IPS-18a (cell line): ENCODE measurements at regions not wholly inside any gene's neighbourhood (a gene's known extent, or its start where the extent isn't known, plus 50 kb on each side); places are given as distances from the start of the nearest gene placed in this dataset.

ENCODE experiments used
- H3K27ac ChIP-seq: one replicate; pipeline ENCODE4 v1.5.1; 2013; ENCODE audit warnings: low read length
- H3K27me3 ChIP-seq: one replicate; pipeline ENCODE4 v1.6.1; 2013; ENCODE audit warnings: mild to moderate bottlenecking, low read length; ENCODE audit not compliant: control insufficient read depth, insufficient read depth
- H3K36me3 ChIP-seq: one replicate; pipeline ENCODE4 v1.6.1; 2013; ENCODE audit warnings: low read depth, low read length; ENCODE audit not compliant: control insufficient read depth
- H3K4me1 ChIP-seq: one replicate; pipeline ENCODE4 v1.6.1; 2013; ENCODE audit warnings: low read depth, low read length; ENCODE audit not compliant: control insufficient read depth
- H3K4me3 ChIP-seq: one replicate; pipeline ENCODE4 v1.5.1; 2013; ENCODE audit warnings: low read length
- H3K9ac ChIP-seq: one replicate; pipeline ENCODE4 v1.6.1; 2013; ENCODE audit warnings: mild to moderate bottlenecking, low read length, moderate library complexity
- H3K9me3 ChIP-seq: one replicate; pipeline ENCODE4 v1.6.1; 2013; ENCODE audit warnings: low read depth, low read length; ENCODE audit not compliant: control insufficient read depth

- Histone ChIP-seq H3K27me3 (no peaks in the 10 kb centered on the region), H3K9me3 (no peaks in the 10 kb centered on the region), H3K9ac (no peak overlapping the region), H3K36me3 (no peaks in the 10 kb centered on the region), H3K4me3 (no peak overlapping the region), H3K27ac (no peak overlapping the region), H3K4me1 (peaks cover 4% of the 10 kb centered on the region)
Measured at GRCh38 chr5:145500710-145501109, 334.4 kb downstream of the PRELID2 start.

- no peak overlapping the region for H3K9ac ChIP-seq
- H3K36me3 ChIP-seq: no peaks in the 10 kb centered on the region
- H3K9me3 ChIP-seq: no peaks in the 10 kb centered on the region
- H3K27ac ChIP-seq: no peak overlapping the region
- H3K4me3 ChIP-seq: no peak overlapping the region
- H3K4me1 ChIP-seq: peaks cover 4% of the 10 kb centered on the region
- no peaks in the 10 kb centered on the region for H3K27me3 ChIP-seq
Measured at GRCh38 chr5:145499483-145499882, 335.7 kb downstream of the PRELID2 start.

- H3K27me3 ChIP-seq: no peaks in the 10 kb centered on the region
- peaks cover 4% of the 10 kb centered on the region for H3K4me1 ChIP-seq
- H3K4me3 ChIP-seq: no peak overlapping the region
- H3K9me3 ChIP-seq: no peaks in the 10 kb centered on the region
- H3K27ac ChIP-seq: no peak overlapping the region
- H3K9ac ChIP-seq: no peak overlapping the region
- no peaks in the 10 kb centered on the region for H3K36me3 ChIP-seq
Measured at GRCh38 chr5:145497052-145497451, 338.1 kb downstream of the PRELID2 start.

GRCh38 chr5:145495741-145496140 lies 339.4 kb downstream of the PRELID2 start:
- no peak overlapping the region for H3K27ac ChIP-seq
- H3K9me3 ChIP-seq: no peaks in the 10 kb centered on the region
- no peaks in the 10 kb centered on the region for H3K27me3 ChIP-seq
- no peak overlapping the region for H3K4me3 ChIP-seq
- H3K4me1 ChIP-seq: peaks cover 4% of the 10 kb centered on the region
- no peak overlapping the region for H3K9ac ChIP-seq
- no peaks in the 10 kb centered on the region for H3K36me3 ChIP-seq

GRCh38 chr5:145495196-145495595 lies 339.9 kb downstream of the PRELID2 start:
- Histone ChIP-seq H3K36me3 (no peaks in the 10 kb centered on the region), H3K27me3 (no peaks in the 10 kb centered on the region), H3K27ac (no peak overlapping the region), H3K4me3 (no peak overlapping the region), H3K4me1 (peaks cover 4% of the 10 kb centered on the region), H3K9me3 (no peaks in the 10 kb centered on the region), H3K9ac (no peak overlapping the region)

GRCh38 chr5:145493435-145493834 lies 341.7 kb downstream of the PRELID2 start:
- H3K9ac ChIP-seq: no peak overlapping the region
- no peaks in the 10 kb centered on the region for H3K27me3 ChIP-seq
- H3K4me3 ChIP-seq: no peak overlapping the region
- no peak overlapping the region for H3K27ac ChIP-seq
- H3K36me3 ChIP-seq: no peaks in the 10 kb centered on the region
- no peaks in the 10 kb centered on the region for H3K9me3 ChIP-seq
- no peaks in the 10 kb centered on the region for H3K4me1 ChIP-seq

- Histone ChIP-seq H3K4me3 (no peak overlapping the region), H3K9me3 (no peaks in the 10 kb centered on the region), H3K27ac (no peak overlapping the region), H3K9ac (no peak overlapping the region), H3K4me1 (no peaks in the 10 kb centered on the region), H3K27me3 (no peaks in the 10 kb centered on the region), H3K36me3 (no peaks in the 10 kb centered on the region)
Measured at GRCh38 chr5:145489516-145489915, 345.6 kb downstream of the PRELID2 start.

- Histone ChIP-seq H3K9ac (no peak overlapping the region), H3K9me3 (no peaks in the 10 kb centered on the region), H3K4me1 (no peaks in the 10 kb centered on the region), H3K4me3 (no peak overlapping the region), H3K27ac (no peak overlapping the region), H3K36me3 (no peaks in the 10 kb centered on the region), H3K27me3 (no peaks in the 10 kb centered on the region)
Measured at GRCh38 chr5:145484158-145484557, 351.0 kb downstream of the PRELID2 start.

GRCh38 chr5:145483212-145483611 lies 351.9 kb downstream of the PRELID2 start:
- H3K27me3 ChIP-seq: no peaks in the 10 kb centered on the region
- H3K9me3 ChIP-seq: no peaks in the 10 kb centered on the region
- H3K4me3 ChIP-seq: no peak overlapping the region
- H3K9ac ChIP-seq: no peak overlapping the region
- no peaks in the 10 kb centered on the region for H3K4me1 ChIP-seq
- no peak overlapping the region for H3K27ac ChIP-seq
- no peaks in the 10 kb centered on the region for H3K36me3 ChIP-seq

GRCh38 chr5:145479857-145480256 lies 355.3 kb downstream of the PRELID2 start:
- Histone ChIP-seq H3K4me3 (no peak overlapping the region), H3K9ac (no peak overlapping the region), H3K36me3 (no peaks in the 10 kb centered on the region), H3K4me1 (no peaks in the 10 kb centered on the region), H3K27me3 (no peaks in the 10 kb centered on the region), H3K9me3 (no peaks in the 10 kb centered on the region), H3K27ac (no peak overlapping the region)

GRCh38 chr5:145479271-145479670 lies 355.9 kb downstream of the PRELID2 start:
- no peak overlapping the region for H3K4me3 ChIP-seq
- no peaks in the 10 kb centered on the region for H3K4me1 ChIP-seq
- no peak overlapping the region for H3K27ac ChIP-seq
- no peak overlapping the region for H3K9ac ChIP-seq
- no peaks in the 10 kb centered on the region for H3K36me3 ChIP-seq
- H3K27me3 ChIP-seq: no peaks in the 10 kb centered on the region
- no peaks in the 10 kb centered on the region for H3K9me3 ChIP-seq

GRCh38 chr5:145478651-145479050 lies 356.5 kb downstream of the PRELID2 start:
- Histone ChIP-seq H3K4me3 (no peak overlapping the region), H3K27ac (no peak overlapping the region), H3K9me3 (no peaks in the 10 kb centered on the region), H3K9ac (no peak overlapping the region), H3K4me1 (no peaks in the 10 kb centered on the region), H3K27me3 (no peaks in the 10 kb centered on the region), H3K36me3 (no peaks in the 10 kb centered on the region)
